ENCODE measurements at regions not wholly inside any gene's neighbourhood (a gene's known extent, or its start where the extent isn't known, plus 50 kb on each side); places are given as distances from the start of the nearest gene placed in this dataset.
"Not testable (repeated sequence)": the region's sequence is repeated elsewhere in the genome, so short reads cannot be mapped to it uniquely, and the experiment has no call there.

DNA sequence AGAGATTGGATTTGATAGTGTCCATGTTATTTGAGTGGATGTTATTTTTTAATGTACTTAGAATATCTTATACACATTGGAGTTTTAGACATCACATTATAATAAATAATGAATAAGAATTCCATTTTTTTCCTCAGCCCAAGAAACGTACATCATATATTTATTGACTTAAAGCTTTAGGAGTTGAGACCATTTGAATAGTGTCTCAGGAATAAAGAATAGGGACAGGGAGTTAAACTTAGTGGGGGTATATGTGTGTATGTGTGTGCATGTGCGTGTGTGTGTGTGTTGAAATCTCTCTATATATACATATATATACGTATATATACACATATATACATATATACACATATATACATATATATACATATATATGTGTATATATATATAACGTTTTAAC lies 542.9 kb upstream of the CHD1 start:
- H3K9ac ChIP-seq (ENCODE audit: low read length); H3K9me2 ChIP-seq (replicated peaks; ENCODE audit: low read length); H3K27ac ChIP-seq (ENCODE audit: low read length); H3K4me2 ChIP-seq (ENCODE audit: low read length); H3K4me3 ChIP-seq (ENCODE audit: low read length); H3K9me3 ChIP-seq (ENCODE audit: low read length); H3K79me2 ChIP-seq (ENCODE audit: low read length); H3K4me1 ChIP-seq (ENCODE audit: insufficient read depth, low read length); H3K27me3 ChIP-seq (ENCODE audit: low read length); DNase-seq; H4K20me1 ChIP-seq (ENCODE audit: low read length); BruUV-seq (replicated peaks); CTCF ChIA-PET; intact Hi-C loops (cut with micrococcal nuclease); POLR2A ChIA-PET (ENCODE audit: unreplicated experiment); H3K36me3 ChIP-seq (ENCODE audit: low read depth, low read length); H2AFZ ChIP-seq (ENCODE audit: low read length); ATAC-seq; H3F3A ChIP-seq (ENCODE audit: low read length, unreplicated experiment): not testable (repeated sequence)

DNA sequence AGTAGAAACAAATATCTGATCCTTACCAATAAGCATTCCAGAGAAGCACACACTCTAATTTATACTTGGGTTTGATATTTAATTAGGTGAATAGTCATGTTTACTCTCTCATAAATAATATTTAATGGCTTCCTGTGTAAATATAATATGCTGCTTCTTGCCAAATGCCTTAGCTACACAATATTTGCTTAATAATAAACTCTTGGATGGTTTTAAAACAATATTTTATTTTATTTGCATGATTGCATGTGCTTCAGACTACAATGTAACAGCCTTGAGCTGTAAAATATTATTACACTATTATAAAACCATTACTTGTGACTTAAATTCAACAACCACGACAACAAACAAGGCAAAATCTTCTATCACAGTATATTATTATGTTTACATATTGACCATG lies 542.4 kb upstream of the CHD1 start:
- H3K27me3 ChIP-seq (ENCODE audit: low read length); H3K4me2 ChIP-seq (ENCODE audit: low read length); BruUV-seq (replicated peaks); intact Hi-C loops (cut with micrococcal nuclease); H3K27ac ChIP-seq (ENCODE audit: low read length); H3K9me2 ChIP-seq (replicated peaks; ENCODE audit: low read length); H3K9me3 ChIP-seq (ENCODE audit: low read length); H4K20me1 ChIP-seq (ENCODE audit: low read length); H3K79me2 ChIP-seq (ENCODE audit: low read length); H3F3A ChIP-seq (ENCODE audit: low read length, unreplicated experiment); H3K36me3 ChIP-seq (ENCODE audit: low read depth, low read length); CTCF ChIA-PET; H3K4me3 ChIP-seq (ENCODE audit: low read length); H2AFZ ChIP-seq (ENCODE audit: low read length); H3K4me1 ChIP-seq (ENCODE audit: insufficient read depth, low read length); H3K9ac ChIP-seq (ENCODE audit: low read length); POLR2A ChIA-PET (ENCODE audit: unreplicated experiment): not testable (repeated sequence)
- peak; percentile 55 for DNase-seq
- ATAC-seq: peak; percentile 90

DNA sequence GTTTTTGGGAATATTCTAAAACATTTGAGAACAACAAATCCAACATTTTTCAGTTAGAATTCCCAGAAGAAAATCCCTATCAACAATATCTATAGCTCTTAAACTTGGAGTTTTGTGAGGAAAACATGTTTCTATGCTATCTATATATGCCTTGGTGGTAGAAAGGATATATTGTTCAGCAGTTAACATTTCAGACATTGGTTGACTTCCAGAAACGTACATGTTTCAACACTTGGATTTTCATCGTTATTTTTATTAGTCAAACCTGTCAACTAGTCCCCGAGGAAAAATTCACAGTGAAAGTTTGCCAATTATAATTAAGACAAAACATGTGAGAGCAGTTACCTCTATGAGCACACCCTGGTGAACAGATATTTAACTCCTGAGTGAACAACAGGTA lies 541.8 kb upstream of the CHD1 start:
- H3K27ac ChIP-seq (ENCODE audit: low read length); H2AFZ ChIP-seq (ENCODE audit: low read length); H3K4me2 ChIP-seq (ENCODE audit: low read length); H3F3A ChIP-seq (ENCODE audit: low read length, unreplicated experiment); intact Hi-C loops (cut with micrococcal nuclease); H3K36me3 ChIP-seq (ENCODE audit: low read depth, low read length); CTCF ChIA-PET; POLR2A ChIA-PET (ENCODE audit: unreplicated experiment); H3K9ac ChIP-seq (ENCODE audit: low read length); H4K20me1 ChIP-seq (ENCODE audit: low read length); H3K27me3 ChIP-seq (ENCODE audit: low read length); H3K4me1 ChIP-seq (ENCODE audit: insufficient read depth, low read length); H3K79me2 ChIP-seq (ENCODE audit: low read length); H3K9me2 ChIP-seq (replicated peaks; ENCODE audit: low read length); BruUV-seq (replicated peaks); DNase-seq; H3K4me3 ChIP-seq (ENCODE audit: low read length); H3K9me3 ChIP-seq (ENCODE audit: low read length): not testable (repeated sequence)
- ATAC-seq: peak; percentile 25

DNA sequence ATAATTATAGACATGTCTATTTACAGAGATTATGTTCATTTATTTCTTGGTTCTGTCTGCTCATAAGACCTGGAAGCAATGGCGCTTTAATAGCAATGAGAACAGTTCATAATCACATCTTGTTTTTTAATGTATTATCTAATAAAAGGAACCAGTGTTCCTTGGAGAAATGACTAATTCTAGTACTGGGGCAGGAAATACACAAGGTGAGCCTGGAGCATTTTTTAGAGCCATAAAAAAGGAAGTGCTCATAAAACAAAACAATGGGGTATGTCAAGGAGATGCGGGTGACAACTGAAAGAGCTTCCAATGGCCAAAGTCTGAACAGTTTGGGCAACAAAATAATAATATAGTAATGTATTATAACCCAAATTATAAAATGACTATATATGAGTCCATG lies 531.9 kb upstream of the CHD1 start:
- BruUV-seq (replicated peaks): no TSS peak
- H3K27ac ChIP-seq (ENCODE audit: low read length): peak overlapping the region; percentile 16; the same call in 1 of the 2 replicates
- H2AFZ ChIP-seq (ENCODE audit: low read length): no peak overlapping the region
- no peaks in the 10 kb centered on the region for H3K9me2 ChIP-seq (replicated peaks; ENCODE audit: low read length)
- ATAC-seq (peak; percentile 86), DNase-seq (peak; percentile 78)
- no peaks in the 10 kb centered on the region for H3K79me2 ChIP-seq (ENCODE audit: low read length)
- no peak overlapping the region for H3K9ac ChIP-seq (ENCODE audit: low read length)
- H4K20me1 ChIP-seq (ENCODE audit: low read length): no peaks in the 10 kb centered on the region
- no peaks in the 10 kb centered on the region for H3K27me3 ChIP-seq (ENCODE audit: low read length)
- peak overlapping the region; percentile 24; the same call in 1 of the 2 replicates for H3K4me2 ChIP-seq (ENCODE audit: low read length)
- no peak for TF ChIP-seq EZH2 (IDR thresholded peaks at IDR 0.05; ENCODE audit: low read length, unreplicated experiment)
- ChIA-PET POLR2A (ENCODE audit: unreplicated experiment) (no interaction called here), CTCF (no interaction called here)
- intact Hi-C loops (cut with micrococcal nuclease): no loop called here
- no peak overlapping the region for H3K4me3 ChIP-seq (ENCODE audit: low read length)
- H3K4me1 ChIP-seq (ENCODE audit: insufficient read depth, low read length): peaks cover 23% of the 10 kb centered on the region
- H3K9me3 ChIP-seq (ENCODE audit: low read length): no peaks in the 10 kb centered on the region
- H3K36me3 ChIP-seq (ENCODE audit: low read depth, low read length): no peaks in the 10 kb centered on the region
- no peaks in the 10 kb centered on the region for H3F3A ChIP-seq (ENCODE audit: low read length, unreplicated experiment)

DNA sequence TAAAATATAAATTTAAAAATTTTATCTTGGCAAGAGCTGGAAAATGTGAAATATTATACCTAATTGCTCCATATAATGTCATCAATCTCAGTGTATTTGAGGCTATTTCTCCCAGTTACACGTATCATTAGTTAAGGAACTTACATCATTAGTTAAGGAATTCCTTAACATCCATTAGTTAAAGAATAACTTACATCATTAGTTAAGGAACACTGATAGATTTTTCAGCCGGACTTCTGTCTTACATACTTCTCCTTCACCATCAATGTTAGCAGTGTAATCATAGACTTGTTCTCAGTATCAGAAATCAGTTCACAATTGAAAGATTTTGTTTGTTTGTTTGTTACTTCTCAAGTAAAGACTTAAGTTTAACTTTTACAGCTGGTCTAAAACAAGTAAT lies 524.4 kb upstream of the CHD1 start:
- no peak for DNase-seq
- Histone ChIP-seq H3K79me2 (ENCODE audit: low read length) (no peaks in the 10 kb centered on the region), H3K27ac (ENCODE audit: low read length) (no peak overlapping the region), H3F3A (ENCODE audit: low read length, unreplicated experiment) (no peaks in the 10 kb centered on the region), H3K36me3 (ENCODE audit: low read depth, low read length) (no peaks in the 10 kb centered on the region), H2AFZ (ENCODE audit: low read length) (no peak overlapping the region), H3K4me3 (ENCODE audit: low read length) (no peak overlapping the region), H4K20me1 (ENCODE audit: low read length) (no peaks in the 10 kb centered on the region), H3K4me1 (ENCODE audit: insufficient read depth, low read length) (peaks cover 4% of the 10 kb centered on the region; the same call in 1 of the 2 replicates), H3K9me3 (ENCODE audit: low read length) (no peaks in the 10 kb centered on the region), H3K4me2 (ENCODE audit: low read length) (no peak overlapping the region), H3K9ac (ENCODE audit: low read length) (no peak overlapping the region), H3K9me2 (replicated peaks; ENCODE audit: low read length) (no peaks in the 10 kb centered on the region), H3K27me3 (ENCODE audit: low read length) (no peaks in the 10 kb centered on the region)
- ATAC-seq: no peak
- ChIA-PET POLR2A (ENCODE audit: unreplicated experiment) (no interaction called here), CTCF (no interaction called here)
- intact Hi-C loops (cut with micrococcal nuclease): no loop called here
- BruUV-seq (replicated peaks): no TSS peak
- TF ChIP-seq EZH2 (IDR thresholded peaks at IDR 0.05; ENCODE audit: low read length, unreplicated experiment): no peak
- TF ChIP-seq, protein P1, sequence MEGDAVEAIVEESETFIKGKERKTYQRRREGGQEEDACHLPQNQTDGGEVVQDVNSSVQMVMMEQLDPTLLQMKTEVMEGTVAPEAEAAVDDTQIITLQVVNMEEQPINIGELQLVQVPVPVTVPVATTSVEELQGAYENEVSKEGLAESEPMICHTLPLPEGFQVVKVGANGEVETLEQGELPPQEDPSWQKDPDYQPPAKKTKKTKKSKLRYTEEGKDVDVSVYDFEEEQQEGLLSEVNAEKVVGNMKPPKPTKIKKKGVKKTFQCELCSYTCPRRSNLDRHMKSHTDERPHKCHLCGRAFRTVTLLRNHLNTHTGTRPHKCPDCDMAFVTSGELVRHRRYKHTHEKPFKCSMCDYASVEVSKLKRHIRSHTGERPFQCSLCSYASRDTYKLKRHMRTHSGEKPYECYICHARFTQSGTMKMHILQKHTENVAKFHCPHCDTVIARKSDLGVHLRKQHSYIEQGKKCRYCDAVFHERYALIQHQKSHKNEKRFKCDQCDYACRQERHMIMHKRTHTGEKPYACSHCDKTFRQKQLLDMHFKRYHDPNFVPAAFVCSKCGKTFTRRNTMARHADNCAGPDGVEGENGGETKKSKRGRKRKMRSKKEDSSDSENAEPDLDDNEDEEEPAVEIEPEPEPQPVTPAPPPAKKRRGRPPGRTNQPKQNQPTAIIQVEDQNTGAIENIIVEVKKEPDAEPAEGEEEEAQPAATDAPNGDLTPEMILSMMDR (conservative IDR thresholded peaks at IDR 0.05; ENCODE audit: low read depth, low read length): no peak
- no peak for TF ChIP-seq EZH2phosphoT487 (IDR thresholded peaks at IDR 0.05; ENCODE audit: borderline replicate concordance, low read length)

Measured in PC-3 (cell line).